HG03354 (cell line): ENCODE measurements at regions not wholly inside any gene's neighbourhood (a gene's known extent, or its start where the extent isn't known, plus 50 kb on each side); places are given as distances from the start of the nearest gene placed in this dataset.
"Not testable (repeated sequence)": the region's sequence is repeated elsewhere in the genome, so short reads cannot be mapped to it uniquely, and the experiment has no call there.

Source experiments
- ATAC-seq: cut with Tn5 transposase; IDR thresholded peaks from one replicate; pipeline ENCODE4 v1.9.1; 2021; ENCODE audit warnings: mild to moderate bottlenecking; ENCODE audit not compliant: unreplicated experiment, poor library complexity, severe bottlenecking

DNA sequence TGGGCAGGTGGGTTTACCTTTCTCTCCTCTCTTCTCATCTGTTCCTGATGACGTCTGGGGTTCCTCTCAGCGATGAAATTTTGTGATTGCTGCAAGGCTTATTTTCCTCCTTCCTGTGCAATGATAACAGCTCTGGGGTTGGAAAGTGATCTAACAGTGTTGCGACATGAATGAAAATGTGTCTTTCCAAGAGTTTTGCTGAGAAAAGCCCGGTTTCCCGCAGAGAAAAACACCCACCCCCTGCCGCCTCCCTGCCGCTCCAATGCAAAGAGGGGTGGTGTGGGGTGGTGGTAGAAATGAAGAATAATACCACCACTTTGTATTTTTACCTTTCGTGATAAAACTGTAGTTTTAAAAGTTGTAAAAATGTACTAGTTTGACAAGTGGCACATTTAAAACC, 232.0 kb downstream of the OLFM4 start:
- ATAC-seq: no peak

- no peak for ATAC-seq
Measured at GRCh38 chr13:53264751-53265385, 236.3 kb downstream of the OLFM4 start.

DNA sequence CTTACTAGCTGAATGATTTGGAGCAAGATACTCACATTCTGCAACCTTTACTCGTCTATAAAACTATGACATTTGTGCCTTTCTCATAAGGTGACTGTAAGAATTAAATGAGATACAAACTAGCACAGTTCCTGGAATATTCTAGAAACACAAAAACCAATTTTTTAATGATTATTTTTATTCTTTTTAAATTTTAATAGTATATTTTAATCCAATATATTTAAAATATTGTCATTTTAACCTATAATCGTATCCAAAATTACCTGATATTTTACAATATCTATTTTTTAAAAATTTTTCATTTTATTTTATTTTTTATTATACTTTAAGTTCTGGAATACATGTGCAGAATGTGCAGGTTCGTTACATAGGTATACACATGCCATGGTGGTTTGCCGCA, 238.1 kb downstream of the OLFM4 start:
- no peak for ATAC-seq

- ATAC-seq: no peak
Measured at GRCh38 chr13:53269634-53270033, 241.0 kb downstream of the OLFM4 start.

GRCh38 chr13:53272873-53273272, 244.3 kb downstream of the OLFM4 start:
- no peak for ATAC-seq

DNA sequence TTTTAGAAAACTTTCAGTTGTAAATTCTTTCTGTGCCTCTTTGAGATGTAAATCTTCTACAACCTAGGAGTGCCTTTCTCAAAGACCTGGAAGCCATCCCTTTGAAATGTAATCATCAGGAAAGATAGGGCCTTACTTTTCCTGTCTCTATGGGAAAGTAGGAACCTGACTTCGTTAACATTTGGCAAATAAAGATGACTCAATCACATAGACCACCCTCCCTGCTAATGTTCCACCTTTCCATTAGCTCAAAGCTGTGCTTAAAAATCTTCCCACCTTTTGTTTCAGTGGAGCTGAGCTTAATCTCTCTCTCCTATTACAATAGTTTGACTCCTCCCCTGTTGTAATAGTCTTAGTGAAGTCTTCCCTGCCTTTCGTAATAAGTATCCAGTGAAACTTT, 247.7 kb downstream of the OLFM4 start:
- no peak for ATAC-seq

DNA sequence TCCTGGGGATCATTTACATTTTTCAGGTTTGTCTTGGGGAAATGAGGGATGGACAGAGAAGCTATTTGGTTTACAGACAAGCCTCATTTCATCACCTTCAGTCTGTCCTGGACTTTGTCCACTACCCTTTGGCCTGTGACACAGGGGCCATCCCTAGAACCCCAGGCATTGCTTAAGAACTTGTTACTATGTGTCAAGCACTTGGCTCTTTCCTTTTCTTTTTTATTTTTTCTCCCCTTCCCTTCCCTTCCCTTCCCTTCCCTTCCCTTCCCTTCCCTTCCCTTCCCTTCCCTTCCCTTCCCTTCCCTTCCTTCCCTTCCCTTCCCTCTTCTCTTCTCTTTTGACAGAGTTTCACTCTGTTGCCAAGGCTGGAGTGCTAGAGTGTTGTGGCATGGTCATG, 253.1 kb downstream of the OLFM4 start:
- no peak for ATAC-seq

GRCh38 chr13:53285896-53286430, 257.4 kb downstream of the OLFM4 start:
- ATAC-seq: no peak

DNA sequence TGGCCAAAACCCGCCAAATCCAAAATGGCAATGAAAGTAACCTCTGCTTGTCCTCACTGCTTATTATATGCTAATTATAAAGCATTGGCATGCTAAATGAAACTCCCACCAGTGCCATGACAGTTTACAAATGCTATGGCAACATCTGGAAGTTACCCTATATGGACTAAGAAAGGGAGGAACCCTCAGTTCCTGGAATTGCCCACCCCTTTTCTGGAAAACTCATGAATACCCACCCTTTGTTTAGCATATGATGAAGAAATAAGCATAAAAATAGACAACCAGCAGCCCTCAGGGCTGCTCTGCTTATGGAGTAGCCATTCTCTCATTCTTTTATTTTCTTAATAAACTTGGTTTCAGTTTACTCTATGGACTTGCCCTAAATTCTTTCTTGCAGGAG, 269.8 kb downstream of the OLFM4 start:
- no peak for ATAC-seq

GRCh38 chr13:53301449-53301848, 272.8 kb downstream of the OLFM4 start:
- no peak for ATAC-seq

DNA sequence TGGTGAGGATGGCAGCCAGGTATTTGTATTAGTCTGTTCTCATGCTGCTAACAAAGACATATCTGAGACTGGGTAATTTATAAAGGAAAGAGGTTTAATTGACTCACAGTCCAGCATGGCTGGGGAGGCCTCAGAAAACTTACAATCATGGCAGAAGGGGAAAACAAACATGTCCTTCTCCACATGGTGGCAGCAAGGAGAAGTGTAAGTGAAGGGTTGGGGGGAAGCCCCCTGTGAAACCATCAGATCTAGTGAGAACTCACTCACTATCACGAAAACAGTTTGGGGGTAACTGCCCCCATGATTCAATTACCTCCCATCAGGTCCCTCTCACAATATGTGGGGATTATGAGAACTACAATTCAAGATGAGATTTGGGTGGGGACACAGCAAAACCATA, 276.8 kb downstream of the OLFM4 start:
- not testable (repeated sequence) for ATAC-seq

- no peak for ATAC-seq
Measured at GRCh38 chr13:53310786-53311185, 282.2 kb downstream of the OLFM4 start.

DNA sequence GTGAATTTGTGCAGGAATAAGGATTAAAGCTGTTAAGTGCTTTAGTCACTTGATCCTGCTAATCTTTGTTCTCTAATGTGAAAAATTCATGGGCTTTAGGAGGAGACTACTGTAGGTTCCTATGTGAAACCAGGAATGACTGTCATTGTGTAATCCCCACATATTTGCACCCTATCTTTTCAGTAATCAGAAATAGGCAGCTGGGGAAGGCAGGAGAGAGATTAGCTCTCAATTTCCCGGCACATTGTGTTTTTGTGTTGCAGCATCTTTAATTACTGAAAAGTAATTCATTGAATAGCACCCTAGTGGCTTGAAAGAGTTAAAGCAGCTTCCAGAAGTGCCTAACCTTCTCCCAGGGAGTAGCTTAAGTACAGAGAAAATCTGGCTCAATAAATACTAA, 282.9 kb downstream of the OLFM4 start:
- no peak for ATAC-seq

DNA sequence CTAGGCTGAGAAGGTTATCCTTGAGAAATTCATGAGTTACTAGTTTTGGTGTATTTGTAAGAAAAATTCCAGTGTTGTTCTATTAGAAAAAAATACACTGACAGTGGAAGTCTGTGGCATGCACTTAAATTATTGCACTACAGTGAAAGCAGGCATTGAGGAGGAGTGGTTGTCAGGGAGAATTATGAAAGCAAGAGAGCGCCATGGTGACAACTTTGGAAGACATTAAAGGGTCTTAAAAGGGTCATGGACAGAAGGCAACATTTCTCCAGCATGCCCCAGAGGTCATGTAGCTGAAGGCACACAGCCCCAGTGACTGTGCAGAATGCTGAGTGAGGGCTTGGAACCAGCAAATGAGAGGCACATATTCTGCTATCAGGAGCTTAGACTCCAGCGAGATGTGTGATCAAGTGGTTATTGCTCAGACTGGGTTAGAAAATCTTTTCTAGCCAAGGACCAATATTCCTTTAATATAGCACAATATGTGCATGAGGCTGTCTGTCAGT, 292.7 kb downstream of the OLFM4 start:
- ATAC-seq: no peak

DNA sequence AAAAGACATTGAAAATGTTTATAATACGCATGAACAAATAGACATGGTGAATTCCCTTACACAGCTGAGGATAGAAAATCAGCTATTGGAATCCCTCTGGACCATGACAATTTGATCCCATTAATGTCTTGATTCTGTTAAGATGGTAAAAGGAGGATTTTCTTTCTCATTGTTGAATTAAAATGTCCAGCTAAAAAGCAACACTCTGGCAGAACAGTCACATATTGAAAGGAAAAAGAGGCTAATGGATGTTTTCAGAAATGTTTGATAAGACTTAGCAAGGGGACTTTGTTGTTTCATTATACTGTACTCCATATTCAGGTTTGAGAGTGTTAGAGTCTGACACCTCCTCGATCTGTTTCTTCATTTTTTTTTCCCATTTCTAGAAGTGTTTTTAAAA, 296.0 kb downstream of the OLFM4 start:
- no peak for ATAC-seq

GRCh38 chr13:53326716-53327115, 298.1 kb downstream of the OLFM4 start:
- ATAC-seq: no peak

DNA sequence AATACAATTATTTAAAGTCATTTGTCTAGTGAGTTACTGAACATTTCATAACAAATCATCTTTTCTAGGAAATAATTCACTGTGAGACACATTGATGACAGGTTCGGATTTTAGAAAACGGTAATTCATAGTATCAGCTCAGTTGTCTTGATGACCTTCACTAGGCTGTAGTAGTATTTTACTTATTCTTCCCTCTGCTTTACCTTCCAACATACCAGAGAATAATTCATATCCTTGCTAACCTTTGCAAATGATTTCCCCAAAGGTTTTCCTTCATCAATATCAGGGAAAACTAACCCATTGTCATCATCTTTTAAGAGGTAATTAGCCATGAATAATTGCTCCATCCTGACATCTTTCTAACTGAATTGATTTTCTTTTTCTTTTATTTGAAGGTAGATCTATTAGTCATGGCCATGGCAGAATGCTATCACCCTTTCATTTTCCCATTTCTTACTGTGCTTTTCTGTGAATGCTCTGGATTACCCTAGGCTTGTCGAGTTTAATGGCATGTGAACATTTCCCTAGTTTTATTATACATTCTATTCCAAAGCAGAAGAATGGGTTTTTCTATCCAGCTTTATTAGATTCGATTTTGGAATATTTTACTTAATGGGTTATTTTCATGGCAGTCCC, 299.2 kb downstream of the OLFM4 start:
- ATAC-seq: no peak

- ATAC-seq: no peak
Measured at GRCh38 chr13:53336441-53337160, 308.0 kb downstream of the OLFM4 start.

DNA sequence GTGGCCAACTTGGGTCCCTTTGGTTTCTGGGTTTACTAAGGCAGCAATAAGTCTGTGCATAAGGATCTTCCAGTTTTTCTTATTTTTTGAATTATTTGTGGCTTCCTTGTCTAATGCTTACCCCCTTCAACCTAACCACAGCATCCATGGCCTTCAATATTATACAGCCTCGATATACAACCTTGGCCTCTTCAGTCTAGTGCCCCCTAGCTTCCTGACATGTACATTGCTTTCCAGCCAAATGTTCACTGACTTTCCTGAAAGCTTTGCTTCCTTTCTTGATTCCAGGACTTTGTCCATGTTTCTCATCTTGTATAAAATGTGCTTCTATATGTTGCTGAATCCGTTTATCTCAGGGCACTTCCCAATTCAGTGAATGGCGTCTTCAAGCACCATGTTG, 310.1 kb downstream of the OLFM4 start:
- ATAC-seq: no peak

DNA sequence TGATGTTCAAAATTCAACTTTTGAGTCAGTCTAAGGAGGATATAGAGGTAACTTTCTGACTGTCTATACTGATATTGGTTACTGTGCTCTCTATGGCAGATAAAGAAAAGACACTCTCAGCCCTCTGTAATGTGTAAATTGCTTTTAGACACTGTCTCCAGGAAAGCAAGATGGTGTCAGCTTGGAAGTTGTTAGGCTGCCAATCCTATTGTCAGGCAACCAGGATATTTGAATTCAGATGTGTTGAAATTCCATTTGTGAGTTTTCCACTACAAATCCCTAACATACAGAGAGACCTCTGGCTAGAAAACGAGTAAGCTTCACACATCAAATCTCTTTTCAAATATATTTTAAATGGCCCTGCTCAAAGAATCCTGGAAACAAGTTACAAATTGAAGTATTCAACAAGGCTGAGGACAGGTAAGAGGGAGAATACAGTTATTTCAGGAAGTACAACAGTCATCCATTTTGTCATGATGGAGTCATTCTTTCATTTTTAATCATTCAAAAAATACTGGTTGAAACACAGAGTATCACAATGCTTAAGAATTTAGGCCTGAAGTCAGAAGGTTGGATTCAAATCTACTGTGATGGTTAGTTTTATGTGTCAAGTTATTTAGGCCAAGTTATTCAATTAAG, 312.0 kb downstream of the OLFM4 start:
- ATAC-seq: no peak
